Epithelial cell of proximal tubule (primary cell): ENCODE measurements at regions not wholly inside any gene's neighbourhood (a gene's known extent, or its start where the extent isn't known, plus 50 kb on each side); places are given as distances from the start of the nearest gene placed in this dataset.

Source experiments
- DNase-seq: peaks from one replicate; pipeline ENCODE4 v3.0.0-alpha.2; 2011; ENCODE audit warnings: low read depth
- H3K4me3 ChIP-seq: 2 replicates; pipeline ENCODE4 v1.5.1; 2011; ENCODE audit warnings: low read depth, mild to moderate bottlenecking, low read length
- CTCF ChIP-seq: conservative IDR thresholded peaks from 2 replicates; pipeline ENCODE4 v1.5.1; 2012; ENCODE audit warnings: low read depth, mild to moderate bottlenecking, low read length

GRCh38 chr6:159513914-159514313 is 179.1 kb downstream of the SOD2 start:
- no peak for DNase-seq
- no peak for TF ChIP-seq CTCF
- H3K4me3 ChIP-seq, result no peak overlapping the region

GRCh38 chr6:159513074-159513720 is 179.8 kb downstream of the SOD2 start:
- TF ChIP-seq CTCF, result no peak
- DNase-seq, result no peak

GRCh38 chr6:159512571-159512970 is 180.5 kb downstream of the SOD2 start:
- no peak overlapping the region for H3K4me3 ChIP-seq
- DNase-seq, result no peak
- TF ChIP-seq CTCF, result no peak

More at GRCh38 chr6:159513074-159513720, 179.8 kb downstream of the SOD2 start:
- no peak overlapping the region for H3K4me3 ChIP-seq

GRCh38 chr6:159512104-159512503 is 180.9 kb downstream of the SOD2 start:
- no peak for TF ChIP-seq CTCF
- H3K4me3 ChIP-seq, result no peak overlapping the region
- no peak for DNase-seq

GRCh38 chr6:159510141-159510540 is 182.9 kb downstream of the SOD2 start:
- no peak for TF ChIP-seq CTCF
- no peak for DNase-seq
- H3K4me3 ChIP-seq, result no peak overlapping the region

- DNase-seq, result no peak
- H3K4me3 ChIP-seq, result no peak overlapping the region
- no peak for TF ChIP-seq CTCF
Observed at GRCh38 chr6:159508931-159509330, 184.1 kb downstream of the SOD2 start.

GRCh38 chr6:159506048-159506447 is 187.0 kb downstream of the SOD2 start:
- no peak for DNase-seq
- no peak overlapping the region for H3K4me3 ChIP-seq
- TF ChIP-seq CTCF, result no peak
